ENCODE measurements at regions not wholly inside any gene's neighbourhood (a gene's known extent, or its start where the extent isn't known, plus 50 kb on each side); places are given as distances from the start of the nearest gene placed in this dataset.

DNA sequence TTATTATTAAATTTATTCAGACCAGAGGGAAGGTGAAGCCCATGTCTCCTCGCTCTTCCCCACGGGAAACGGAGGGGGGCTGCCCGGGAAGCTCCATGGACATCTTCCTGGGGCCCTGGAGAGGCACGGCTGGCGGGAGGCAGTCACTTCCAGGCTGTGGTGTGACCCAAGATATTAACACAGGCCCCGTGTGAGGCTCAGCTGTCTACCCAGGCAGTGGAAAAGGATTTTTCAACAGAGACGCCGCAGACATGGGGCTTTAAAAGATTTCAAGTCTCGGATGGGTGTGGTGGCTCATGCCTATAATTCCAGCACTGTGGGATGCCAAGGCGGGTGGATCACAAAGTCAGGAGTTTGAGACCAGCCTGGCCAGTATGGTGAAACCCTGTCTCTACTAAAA is 117.9 kb downstream of the ERMARD start:
- TF ChIP-seq NANOG (IDR thresholded peaks at IDR 0.05; ENCODE audit: borderline replicate concordance) (no peak), EZH2 (IDR thresholded peaks at IDR 0.05; ENCODE audit: low read depth, unreplicated experiment) (no peak), EZH2phosphoT487 (IDR thresholded peaks at IDR 0.05; ENCODE audit: unreplicated experiment) (no peak), POLR2AphosphoS5 (IDR thresholded peaks at IDR 0.05; ENCODE audit: low read depth) (no peak), JUNB (IDR thresholded peaks at IDR 0.05; ENCODE audit: unreplicated experiment) (no peak)
- TF ChIP-seq, protein P1, sequence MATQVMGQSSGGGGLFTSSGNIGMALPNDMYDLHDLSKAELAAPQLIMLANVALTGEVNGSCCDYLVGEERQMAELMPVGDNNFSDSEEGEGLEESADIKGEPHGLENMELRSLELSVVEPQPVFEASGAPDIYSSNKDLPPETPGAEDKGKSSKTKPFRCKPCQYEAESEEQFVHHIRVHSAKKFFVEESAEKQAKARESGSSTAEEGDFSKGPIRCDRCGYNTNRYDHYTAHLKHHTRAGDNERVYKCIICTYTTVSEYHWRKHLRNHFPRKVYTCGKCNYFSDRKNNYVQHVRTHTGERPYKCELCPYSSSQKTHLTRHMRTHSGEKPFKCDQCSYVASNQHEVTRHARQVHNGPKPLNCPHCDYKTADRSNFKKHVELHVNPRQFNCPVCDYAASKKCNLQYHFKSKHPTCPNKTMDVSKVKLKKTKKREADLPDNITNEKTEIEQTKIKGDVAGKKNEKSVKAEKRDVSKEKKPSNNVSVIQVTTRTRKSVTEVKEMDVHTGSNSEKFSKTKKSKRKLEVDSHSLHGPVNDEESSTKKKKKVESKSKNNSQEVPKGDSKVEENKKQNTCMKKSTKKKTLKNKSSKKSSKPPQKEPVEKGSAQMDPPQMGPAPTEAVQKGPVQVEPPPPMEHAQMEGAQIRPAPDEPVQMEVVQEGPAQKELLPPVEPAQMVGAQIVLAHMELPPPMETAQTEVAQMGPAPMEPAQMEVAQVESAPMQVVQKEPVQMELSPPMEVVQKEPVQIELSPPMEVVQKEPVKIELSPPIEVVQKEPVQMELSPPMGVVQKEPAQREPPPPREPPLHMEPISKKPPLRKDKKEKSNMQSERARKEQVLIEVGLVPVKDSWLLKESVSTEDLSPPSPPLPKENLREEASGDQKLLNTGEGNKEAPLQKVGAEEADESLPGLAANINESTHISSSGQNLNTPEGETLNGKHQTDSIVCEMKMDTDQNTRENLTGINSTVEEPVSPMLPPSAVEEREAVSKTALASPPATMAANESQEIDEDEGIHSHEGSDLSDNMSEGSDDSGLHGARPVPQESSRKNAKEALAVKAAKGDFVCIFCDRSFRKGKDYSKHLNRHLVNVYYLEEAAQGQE (IDR thresholded peaks at IDR 0.05; ENCODE audit: unreplicated experiment) = no peak
- TF ChIP-seq, protein P2, sequence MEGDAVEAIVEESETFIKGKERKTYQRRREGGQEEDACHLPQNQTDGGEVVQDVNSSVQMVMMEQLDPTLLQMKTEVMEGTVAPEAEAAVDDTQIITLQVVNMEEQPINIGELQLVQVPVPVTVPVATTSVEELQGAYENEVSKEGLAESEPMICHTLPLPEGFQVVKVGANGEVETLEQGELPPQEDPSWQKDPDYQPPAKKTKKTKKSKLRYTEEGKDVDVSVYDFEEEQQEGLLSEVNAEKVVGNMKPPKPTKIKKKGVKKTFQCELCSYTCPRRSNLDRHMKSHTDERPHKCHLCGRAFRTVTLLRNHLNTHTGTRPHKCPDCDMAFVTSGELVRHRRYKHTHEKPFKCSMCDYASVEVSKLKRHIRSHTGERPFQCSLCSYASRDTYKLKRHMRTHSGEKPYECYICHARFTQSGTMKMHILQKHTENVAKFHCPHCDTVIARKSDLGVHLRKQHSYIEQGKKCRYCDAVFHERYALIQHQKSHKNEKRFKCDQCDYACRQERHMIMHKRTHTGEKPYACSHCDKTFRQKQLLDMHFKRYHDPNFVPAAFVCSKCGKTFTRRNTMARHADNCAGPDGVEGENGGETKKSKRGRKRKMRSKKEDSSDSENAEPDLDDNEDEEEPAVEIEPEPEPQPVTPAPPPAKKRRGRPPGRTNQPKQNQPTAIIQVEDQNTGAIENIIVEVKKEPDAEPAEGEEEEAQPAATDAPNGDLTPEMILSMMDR (conservative IDR thresholded peaks at IDR 0.05; ENCODE audit: low read depth in 2 of 2) = no peak
- TF ChIP-seq, protein P3, sequence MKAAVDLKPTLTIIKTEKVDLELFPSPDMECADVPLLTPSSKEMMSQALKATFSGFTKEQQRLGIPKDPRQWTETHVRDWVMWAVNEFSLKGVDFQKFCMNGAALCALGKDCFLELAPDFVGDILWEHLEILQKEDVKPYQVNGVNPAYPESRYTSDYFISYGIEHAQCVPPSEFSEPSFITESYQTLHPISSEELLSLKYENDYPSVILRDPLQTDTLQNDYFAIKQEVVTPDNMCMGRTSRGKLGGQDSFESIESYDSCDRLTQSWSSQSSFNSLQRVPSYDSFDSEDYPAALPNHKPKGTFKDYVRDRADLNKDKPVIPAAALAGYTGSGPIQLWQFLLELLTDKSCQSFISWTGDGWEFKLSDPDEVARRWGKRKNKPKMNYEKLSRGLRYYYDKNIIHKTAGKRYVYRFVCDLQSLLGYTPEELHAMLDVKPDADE (IDR thresholded peaks at IDR 0.05) = no peak

Measured in GM23338 (cell line).